Osteocyte (in vitro differentiated cells): ENCODE measurements at regions not wholly inside any gene's neighbourhood (a gene's known extent, or its start where the extent isn't known, plus 50 kb on each side); places are given as distances from the start of the nearest gene placed in this dataset.

Experiments
- DNase-seq: peaks from one replicate; pipeline ENCODE4 v3.0.0; 2021; ENCODE audit warnings: mixed read lengths; ENCODE audit not compliant: unreplicated experiment; ENCODE audit errors: extremely low spot score
- H3K27ac Mint-ChIP-seq: one replicate; pipeline ENCODE4 v1.8.0; 2021; ENCODE audit warnings: mild to moderate bottlenecking, mixed read lengths; ENCODE audit not compliant: unreplicated experiment
- H3K27me3 Mint-ChIP-seq: one replicate; pipeline ENCODE4 v1.8.0; 2021; ENCODE audit warnings: mixed read lengths; ENCODE audit not compliant: unreplicated experiment
- H3K36me3 Mint-ChIP-seq: one replicate; pipeline ENCODE4 v1.8.0; 2021; ENCODE audit warnings: mixed read lengths; ENCODE audit not compliant: unreplicated experiment
- H3K4me1 Mint-ChIP-seq: one replicate; pipeline ENCODE4 v1.8.0; 2021; ENCODE audit warnings: mixed read lengths; ENCODE audit not compliant: unreplicated experiment
- H3K4me3 Mint-ChIP-seq: one replicate; pipeline ENCODE4 v1.8.0; 2021; ENCODE audit warnings: mild to moderate bottlenecking, moderate library complexity, mixed read lengths; ENCODE audit not compliant: unreplicated experiment
- H3K9me3 Mint-ChIP-seq: one replicate; pipeline ENCODE4 v1.8.0; 2021; ENCODE audit warnings: mixed read lengths; ENCODE audit not compliant: unreplicated experiment
- TF ChIP-seq, protein P1 (sequence below): fragments of 200-600 bp; sonication (generic); IDR thresholded peaks from 2 replicates; pipeline ENCODE4 v1.5.0; 2021; ENCODE audit warnings: antibody characterized with exemption, mild to moderate bottlenecking, moderate library complexity

DNA sequence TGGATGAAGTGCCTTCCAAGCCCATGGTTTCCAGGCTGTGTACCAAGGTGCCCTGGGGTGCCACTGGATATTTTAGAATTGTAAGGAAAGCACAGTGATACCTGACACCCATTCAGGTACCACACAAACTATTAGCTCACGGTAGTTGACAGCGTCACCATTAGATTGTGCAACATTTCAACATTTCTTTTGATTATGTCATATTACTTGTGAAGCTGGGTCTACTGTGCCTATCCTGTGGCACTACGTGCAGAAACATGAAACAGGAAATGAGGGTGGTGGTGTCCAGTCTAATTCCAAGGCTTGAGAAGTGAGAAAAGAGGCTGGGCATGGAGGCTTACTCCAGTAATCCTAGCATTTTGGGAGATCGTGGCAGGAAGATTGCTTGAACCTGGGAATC is 75.5 kb upstream of the CPM start:
- Mint-ChIP-seq H3K9me3 (no peaks in the 10 kb centered on the region), H3K27ac (peak overlapping the region; percentile 90), H3K4me3 (no peak overlapping the region), H3K27me3 (no peaks in the 10 kb centered on the region), H3K36me3 (no peaks in the 10 kb centered on the region), H3K4me1 (peaks cover 26% of the 10 kb centered on the region)
- no peak for DNase-seq
- TF ChIP-seq, protein P1, sequence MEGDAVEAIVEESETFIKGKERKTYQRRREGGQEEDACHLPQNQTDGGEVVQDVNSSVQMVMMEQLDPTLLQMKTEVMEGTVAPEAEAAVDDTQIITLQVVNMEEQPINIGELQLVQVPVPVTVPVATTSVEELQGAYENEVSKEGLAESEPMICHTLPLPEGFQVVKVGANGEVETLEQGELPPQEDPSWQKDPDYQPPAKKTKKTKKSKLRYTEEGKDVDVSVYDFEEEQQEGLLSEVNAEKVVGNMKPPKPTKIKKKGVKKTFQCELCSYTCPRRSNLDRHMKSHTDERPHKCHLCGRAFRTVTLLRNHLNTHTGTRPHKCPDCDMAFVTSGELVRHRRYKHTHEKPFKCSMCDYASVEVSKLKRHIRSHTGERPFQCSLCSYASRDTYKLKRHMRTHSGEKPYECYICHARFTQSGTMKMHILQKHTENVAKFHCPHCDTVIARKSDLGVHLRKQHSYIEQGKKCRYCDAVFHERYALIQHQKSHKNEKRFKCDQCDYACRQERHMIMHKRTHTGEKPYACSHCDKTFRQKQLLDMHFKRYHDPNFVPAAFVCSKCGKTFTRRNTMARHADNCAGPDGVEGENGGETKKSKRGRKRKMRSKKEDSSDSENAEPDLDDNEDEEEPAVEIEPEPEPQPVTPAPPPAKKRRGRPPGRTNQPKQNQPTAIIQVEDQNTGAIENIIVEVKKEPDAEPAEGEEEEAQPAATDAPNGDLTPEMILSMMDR, result no peak

DNA sequence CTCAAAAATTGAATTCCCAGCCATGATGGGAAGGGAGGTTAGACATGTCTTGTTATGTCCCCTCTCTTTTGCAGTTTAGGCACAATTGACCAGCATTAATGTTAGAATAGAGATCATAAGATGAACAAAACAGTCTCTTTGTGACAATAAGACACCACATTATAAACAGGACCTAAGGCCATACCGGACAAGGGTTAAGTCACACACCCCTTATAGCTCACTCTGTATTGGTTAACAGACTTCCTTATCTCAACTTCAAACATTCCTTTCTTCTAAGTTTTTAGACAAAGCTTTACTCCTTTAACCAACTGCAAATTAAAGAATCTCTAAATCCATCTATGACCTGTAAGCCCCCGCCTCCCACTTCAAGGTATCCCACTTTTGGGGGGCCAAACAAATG is 81.1 kb upstream of the CPM start:
- Mint-ChIP-seq H3K36me3 (no peaks in the 10 kb centered on the region), H3K9me3 (no peaks in the 10 kb centered on the region), H3K4me3 (no peak overlapping the region), H3K27me3 (no peaks in the 10 kb centered on the region), H3K4me1 (no peaks in the 10 kb centered on the region), H3K27ac (no peak overlapping the region)
- TF ChIP-seq, protein P1, result no peak
- DNase-seq, result no peak

DNA sequence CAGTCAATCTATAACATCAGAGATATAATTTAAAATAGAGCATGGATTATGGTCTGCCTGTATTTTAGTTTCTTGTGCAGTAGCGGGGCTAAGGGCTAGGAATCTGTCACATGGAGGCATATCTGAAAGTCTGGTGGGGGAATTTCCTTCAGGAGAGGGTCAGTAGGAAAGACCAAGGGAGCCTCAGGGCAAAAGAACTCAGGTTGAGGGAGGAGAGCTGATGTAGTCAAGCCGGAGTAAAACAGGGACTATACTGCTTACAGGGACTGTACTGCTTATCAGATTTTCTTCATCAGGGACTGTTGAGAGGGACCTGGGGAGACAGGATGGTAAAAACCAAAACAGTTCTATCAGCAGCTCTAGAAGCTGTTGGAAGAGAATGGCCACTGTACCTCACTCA is 82.0 kb upstream of the CPM start:
- Mint-ChIP-seq H3K4me3 (no peak overlapping the region), H3K4me1 (no peaks in the 10 kb centered on the region), H3K27me3 (no peaks in the 10 kb centered on the region), H3K27ac (no peak overlapping the region), H3K9me3 (no peaks in the 10 kb centered on the region), H3K36me3 (no peaks in the 10 kb centered on the region)
- DNase-seq, result no peak
- TF ChIP-seq, protein P1, result no peak

DNA sequence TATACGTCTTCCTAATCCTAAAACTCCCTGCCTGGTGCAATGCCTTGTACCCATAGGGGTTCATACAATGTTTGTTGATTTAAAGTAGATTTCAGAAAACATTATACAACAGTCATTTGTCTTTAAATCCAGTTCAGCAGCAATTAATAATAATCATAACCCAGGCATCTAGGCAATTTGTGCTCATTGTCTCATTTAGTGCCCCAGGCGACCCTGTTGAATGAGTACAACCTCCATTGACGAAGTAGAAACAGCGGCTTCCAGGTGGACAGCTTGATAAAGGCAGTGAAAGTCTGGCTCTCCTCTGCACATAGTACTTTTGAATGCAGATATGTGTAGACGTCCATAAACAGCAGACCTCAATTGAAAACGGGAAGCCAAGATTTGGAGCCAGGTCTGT is 82.9 kb upstream of the CPM start:
- Mint-ChIP-seq H3K27ac (no peak overlapping the region), H3K4me3 (no peak overlapping the region), H3K4me1 (no peaks in the 10 kb centered on the region), H3K27me3 (no peaks in the 10 kb centered on the region), H3K36me3 (no peaks in the 10 kb centered on the region), H3K9me3 (peaks cover 3% of the 10 kb centered on the region)
- TF ChIP-seq, protein P1, result no peak
- DNase-seq, result no peak

DNA sequence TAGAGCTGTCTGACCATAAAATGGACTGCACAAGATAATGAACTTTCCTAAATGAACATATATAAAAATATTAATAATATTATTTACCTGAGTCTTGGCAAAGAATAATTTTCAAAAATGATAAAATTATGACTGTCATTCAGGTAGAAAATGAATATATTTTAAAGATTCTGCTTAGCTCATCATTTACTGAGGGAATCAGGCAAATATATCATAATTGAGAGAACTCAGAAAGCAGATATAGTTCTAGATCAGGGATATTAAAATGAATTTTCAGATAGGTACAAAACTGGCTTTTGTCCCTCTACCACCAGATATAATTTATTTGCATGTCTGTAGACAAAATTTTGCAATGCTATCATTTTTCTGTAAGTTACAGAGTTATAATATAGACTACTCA is 86.1 kb upstream of the CPM start:
- TF ChIP-seq, protein P1, result no peak
- no peak for DNase-seq
- Mint-ChIP-seq H3K4me1 (no peaks in the 10 kb centered on the region), H3K27ac (no peak overlapping the region), H3K4me3 (no peak overlapping the region), H3K27me3 (no peaks in the 10 kb centered on the region), H3K9me3 (peaks cover 3% of the 10 kb centered on the region), H3K36me3 (no peaks in the 10 kb centered on the region)
